ENCODE measurements at regions not wholly inside any gene's neighbourhood (a gene's known extent, or its start where the extent isn't known, plus 50 kb on each side); places are given as distances from the start of the nearest gene placed in this dataset.
"Not testable (repeated sequence)": the region's sequence is repeated elsewhere in the genome, so short reads cannot be mapped to it uniquely, and the experiment has no call there.

GRCh38 chr1:228945885-228946284, 210.6 kb downstream of the RHOU start:
- no peak for DNase-seq

DNA sequence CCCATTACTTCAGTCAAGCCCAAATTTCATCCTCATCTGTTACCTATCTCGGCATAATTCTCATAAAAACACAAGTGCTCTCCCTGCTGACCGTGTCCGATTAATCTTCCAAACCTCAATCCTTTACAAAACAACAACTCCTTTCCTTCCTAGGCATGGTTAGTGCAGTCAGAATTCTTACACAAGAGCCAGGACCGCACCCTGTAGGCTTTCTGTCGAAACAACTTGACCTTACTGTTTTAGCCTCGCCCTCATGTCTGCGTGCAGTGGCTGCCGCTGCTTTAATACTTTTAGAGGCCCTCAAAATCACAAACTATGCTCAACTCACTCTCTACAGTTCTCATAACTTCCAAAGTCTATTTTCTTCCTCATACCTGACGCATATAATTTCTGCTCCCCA, 214.3 kb downstream of the RHOU start:
- DNase-seq = not testable (repeated sequence)

DNA sequence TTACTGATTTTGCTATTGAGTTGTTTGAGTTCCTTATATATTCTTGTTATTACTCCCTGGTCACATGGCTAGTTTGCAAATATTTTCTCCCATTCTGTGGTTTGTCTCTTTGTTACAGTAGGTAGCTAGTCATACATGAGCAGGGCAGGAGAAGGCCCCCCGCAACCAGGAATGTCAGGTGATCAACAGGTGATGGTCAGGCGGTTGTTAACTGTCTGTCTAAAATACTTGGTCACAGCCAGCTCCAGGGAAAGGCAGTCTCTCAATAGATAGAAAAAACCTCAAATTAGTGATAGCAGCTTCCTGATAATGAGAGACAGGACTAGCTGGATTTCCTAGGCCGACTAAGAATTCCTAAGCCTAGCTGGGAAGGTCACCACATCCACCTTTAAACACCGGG, 217.9 kb downstream of the RHOU start:
- no peak for DNase-seq

DNA sequence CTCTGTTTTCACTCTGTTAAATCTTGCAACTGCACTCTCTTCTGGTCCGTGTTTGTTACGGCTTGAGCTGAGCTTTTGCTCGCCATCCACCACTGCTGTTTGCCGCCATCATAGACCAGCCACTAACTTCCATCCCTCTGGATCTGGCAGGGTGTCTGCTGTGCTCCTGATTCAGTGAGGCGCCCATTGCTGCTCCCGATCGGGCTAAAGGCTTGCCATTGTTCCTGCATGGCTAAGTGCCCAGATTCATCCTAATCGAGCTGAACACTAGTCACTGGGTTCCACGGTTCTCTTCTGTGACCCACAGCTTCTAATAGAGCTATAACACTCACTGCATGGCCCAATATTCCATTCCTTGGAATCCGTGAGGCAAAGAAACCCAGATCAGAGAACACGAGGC, 218.5 kb downstream of the RHOU start:
- not testable (repeated sequence) for DNase-seq

- DNase-seq = peak; percentile 13
Observed at GRCh38 chr1:228955691-228956090, 220.4 kb downstream of the RHOU start.

DNA sequence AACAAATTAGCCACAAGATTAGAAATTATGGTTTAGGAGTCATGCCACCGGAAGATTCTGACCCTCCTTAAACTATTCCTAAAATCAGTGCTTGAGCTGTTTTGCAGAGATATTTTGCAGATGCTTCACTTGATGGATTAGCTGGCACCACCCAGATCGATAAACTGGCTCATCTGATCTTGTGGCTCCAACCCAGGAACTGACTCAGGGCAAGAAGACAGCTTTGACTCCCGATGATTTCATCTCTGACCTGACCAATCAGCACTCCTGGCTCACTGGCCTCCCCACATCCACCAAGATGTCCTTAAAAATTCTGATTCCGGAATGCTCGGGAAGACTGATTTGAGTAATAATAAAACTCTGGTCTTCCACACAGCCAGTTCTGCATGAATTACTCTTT, 221.6 kb downstream of the RHOU start:
- DNase-seq = no peak

DNA sequence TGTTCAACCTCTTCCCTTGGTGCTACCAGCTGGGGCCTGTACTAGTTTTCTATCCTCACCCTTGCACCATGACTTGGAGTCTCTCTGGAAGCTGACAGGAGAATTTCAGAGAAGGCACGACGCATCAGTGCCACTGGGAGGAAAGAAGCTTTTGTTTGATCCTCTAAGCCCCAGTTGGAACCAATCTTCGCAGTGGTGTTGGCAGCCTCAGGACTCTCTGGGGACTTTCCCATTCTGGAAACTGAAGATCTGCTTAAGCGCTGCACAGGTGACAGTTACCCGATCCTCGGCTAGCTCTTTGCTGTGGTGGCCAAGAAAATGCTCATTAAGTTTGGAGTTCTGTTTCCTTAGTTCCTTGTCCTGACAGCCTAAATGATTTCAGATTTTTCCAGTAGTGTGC, 222.3 kb downstream of the RHOU start:
- DNase-seq = no peak

- no peak for DNase-seq
Observed at GRCh38 chr1:228958121-228958520, 222.8 kb downstream of the RHOU start.

GRCh38 chr1:228958741-228959140, 223.5 kb downstream of the RHOU start:
- DNase-seq = no peak

DNA sequence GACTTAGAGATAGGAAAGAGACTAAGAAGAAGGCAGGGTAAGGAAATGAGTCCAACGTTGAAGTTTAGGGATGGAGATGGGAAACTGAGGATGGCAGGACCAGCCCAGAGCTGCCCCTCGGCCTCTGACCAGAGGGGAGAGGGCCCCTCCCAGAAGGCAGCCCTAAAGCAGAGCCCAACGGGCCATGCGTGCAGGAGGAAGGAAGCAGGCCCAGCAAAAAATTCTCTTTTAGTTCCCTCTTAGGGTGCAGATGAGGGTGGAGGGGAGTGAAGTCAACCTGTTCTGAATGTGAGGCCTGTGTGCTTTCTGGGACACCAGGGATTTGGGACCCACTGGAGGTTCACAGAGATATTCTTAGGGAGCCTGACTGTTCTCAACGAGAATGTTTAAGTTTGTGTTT, 225.4 kb downstream of the RHOU start:
- no peak for DNase-seq

DNA sequence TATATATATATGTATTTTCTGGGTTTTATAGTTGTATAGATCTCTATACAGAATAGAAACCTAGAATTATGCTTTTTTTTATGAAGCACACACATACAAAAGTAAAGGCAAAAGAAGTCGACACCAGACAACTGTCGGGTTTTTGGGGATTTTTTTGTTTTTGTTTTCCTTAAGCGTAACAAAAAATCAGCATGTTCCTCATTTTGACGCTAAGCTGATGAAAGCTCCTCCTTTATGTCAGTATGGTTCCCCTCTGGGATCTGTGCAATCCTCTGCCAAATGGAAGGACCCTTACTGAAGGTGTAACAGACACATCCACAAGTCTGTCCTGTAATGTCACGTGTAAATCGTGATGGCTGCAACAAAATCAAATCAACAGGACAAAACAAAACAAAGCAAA, 226.2 kb downstream of the RHOU start:
- DNase-seq = no peak

DNA sequence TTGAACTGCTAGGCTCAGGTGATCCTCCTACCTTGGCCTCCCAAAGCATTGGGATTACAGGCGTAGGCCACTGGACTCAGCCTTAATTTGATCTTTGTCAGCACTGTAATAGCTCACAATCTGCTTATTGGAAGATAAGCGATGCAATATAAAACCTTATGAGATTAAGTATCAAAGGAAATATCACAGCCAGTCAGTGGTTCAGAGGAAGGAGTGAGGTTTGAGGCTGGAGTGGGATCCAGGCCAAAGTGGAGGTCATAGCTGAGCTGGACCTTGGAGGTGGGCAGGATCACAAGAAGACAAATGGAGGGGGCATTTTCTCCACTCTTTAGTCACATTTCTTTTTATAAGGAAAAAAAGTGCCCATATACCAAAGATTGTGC, 228.5 kb downstream of the RHOU start:
- DNase-seq = peak; percentile 80

GRCh38 chr1:228964178-228965089, 229.2 kb downstream of the RHOU start:
- peak; percentile 81 for DNase-seq

DNA sequence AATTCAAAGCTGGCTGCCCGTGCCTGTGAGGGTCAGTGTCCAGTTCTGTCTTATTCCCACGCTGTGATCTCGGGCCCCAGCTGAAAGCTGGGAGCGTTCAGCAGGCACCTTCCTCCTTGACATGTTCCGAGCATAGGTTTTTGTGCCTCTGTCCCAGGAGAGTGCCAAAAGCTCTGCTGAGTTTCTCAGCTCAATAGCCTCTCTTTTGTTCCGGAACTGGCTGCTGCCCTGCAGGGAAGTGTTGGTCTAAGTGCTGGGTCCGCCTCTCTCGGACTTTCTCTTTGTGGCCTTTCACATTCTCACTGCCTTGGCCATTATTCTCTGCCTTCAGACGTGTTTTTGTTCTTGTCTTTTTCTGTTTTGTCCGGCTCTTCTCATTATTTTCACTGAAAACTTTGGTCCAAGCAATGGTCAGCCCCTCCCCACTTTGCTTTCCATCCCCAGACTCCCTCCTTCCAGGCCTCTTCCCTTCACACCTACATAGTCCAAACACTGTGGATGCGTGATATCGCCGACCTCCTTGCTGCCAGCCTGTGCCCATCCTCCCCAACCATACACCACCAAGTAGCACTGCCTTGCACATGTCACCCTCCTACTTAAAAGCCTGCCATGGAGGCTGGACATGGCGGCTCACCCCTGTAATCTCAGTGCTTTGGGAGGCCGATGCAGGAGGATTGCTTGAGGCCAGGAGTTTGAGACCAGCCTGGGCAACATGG, 233.8 kb downstream of the RHOU start:
- no peak for DNase-seq

- DNase-seq = no peak
Observed at GRCh38 chr1:228969953-228970800, 234.9 kb downstream of the RHOU start.

DNA sequence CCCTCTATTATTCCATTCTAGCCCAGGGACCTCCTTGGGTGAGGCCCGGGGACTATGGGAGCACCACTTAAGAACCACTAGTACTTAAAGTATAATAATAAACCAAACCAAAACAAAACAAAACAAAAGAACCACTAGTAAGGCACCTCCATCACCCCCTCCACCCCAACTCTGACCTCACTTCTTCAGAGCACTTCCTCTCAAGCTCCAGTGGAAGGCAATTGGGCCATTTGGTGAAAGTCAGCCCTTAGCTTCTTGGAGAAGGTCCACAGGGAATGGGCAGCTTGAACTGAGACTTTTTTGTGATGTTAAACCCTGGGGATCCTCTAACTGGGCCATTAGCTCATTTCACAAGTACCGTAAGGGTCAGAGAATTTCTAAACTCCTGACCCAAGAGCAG, 237.3 kb downstream of the RHOU start:
- DNase-seq = no peak

- DNase-seq = no peak
Observed at GRCh38 chr1:228974273-228974672, 239.0 kb downstream of the RHOU start.

- no peak for DNase-seq
Observed at GRCh38 chr1:228975238-228975907, 240.1 kb downstream of the RHOU start.

- DNase-seq = no peak
Observed at GRCh38 chr1:228976316-228976715, 241.0 kb downstream of the RHOU start.

- no peak for DNase-seq
Observed at GRCh38 chr1:228977307-228977706, 242.0 kb downstream of the RHOU start.

- DNase-seq = no peak
Observed at GRCh38 chr1:228977741-228978140, 242.5 kb downstream of the RHOU start.

DNA sequence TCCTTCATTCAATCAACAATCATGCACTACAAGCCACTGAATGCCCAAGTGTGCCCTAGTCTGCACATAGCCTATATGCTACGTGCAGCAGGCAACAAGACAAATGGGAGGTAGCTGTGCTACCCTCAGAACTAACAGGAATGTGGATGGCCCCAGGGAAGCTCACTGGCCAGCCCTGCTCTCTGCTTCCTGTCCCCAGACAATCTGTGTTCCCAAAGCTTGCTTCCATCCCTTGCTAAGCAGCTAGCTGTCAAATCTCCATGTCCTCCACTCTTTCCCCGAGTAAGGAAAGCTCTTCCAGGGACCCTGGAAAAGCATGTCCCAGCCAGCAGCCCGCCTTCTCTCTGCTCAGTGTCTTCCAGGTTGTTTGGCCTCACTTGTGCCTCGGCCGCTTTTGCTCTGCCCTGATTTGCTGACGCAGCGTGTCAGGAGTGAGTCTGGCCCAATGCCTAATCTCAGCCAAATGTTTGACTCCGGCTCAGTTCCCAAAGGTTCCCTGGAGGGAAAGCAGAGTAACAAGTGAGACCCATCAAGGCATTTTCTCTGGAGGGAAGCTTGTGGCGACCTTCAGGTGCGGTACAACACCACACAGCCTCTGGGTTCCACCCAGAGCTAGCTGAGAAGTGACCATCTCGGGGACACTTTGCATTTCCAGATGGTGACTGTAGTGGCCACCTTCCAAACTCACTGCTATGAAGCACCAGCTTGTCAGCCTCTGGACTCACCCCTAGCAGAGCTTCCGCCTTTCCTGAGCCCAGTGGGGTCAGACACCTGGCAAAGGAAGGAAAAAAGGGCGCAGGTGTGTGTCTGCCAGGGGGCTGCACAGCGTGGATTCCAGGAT, 243.4 kb downstream of the RHOU start:
- DNase-seq = no peak

Data from kidney glomerular epithelial cell (primary cell).